Liver (tissue), 8 donors: ENCODE measurements at regions not wholly inside any gene's neighbourhood (a gene's known extent, or its start where the extent isn't known, plus 50 kb on each side); places are given as distances from the start of the nearest gene placed in this dataset.

Source experiments
- DNase-seq: peaks from one replicate; pipeline ENCODE4 v3.0.0-alpha.2; 2017; ENCODE audit warnings: low spot score
- H3K27ac ChIP-seq, 2 donors: one replicate each; pipeline ENCODE4 v1.7.0; 2013; ENCODE audit warnings: inconsistent platforms in 2 of 2, low read length in 2 of 2, control low read depth in 1 of 2, low read depth in 1 of 2, mild to moderate bottlenecking in 1 of 2
- H3K27me3 ChIP-seq, 4 donors: one replicate each; pipeline versions ENCODE4 v1.6.1 to v1.7.0; 2013; ENCODE audit warnings: low read length in 3 of 4, inconsistent platforms in 1 of 4, mild to moderate bottlenecking in 1 of 4, moderate library complexity in 1 of 4; ENCODE audit not compliant: control insufficient read depth in 4 of 4, insufficient read depth in 4 of 4
- H3K36me3 ChIP-seq, 4 donors: one replicate each; pipeline versions ENCODE4 v1.6.1 to v1.7.0; 2013; ENCODE audit warnings: low read length in 3 of 4, mild to moderate bottlenecking in 3 of 4, low read depth in 1 of 4, moderate library complexity in 1 of 4; ENCODE audit not compliant: control insufficient read depth in 4 of 4, insufficient read depth in 3 of 4
- H3K4me1 ChIP-seq, 4 donors: one replicate each; pipeline versions ENCODE4 v1.6.1 to v1.7.0; 2013; ENCODE audit warnings: low read length in 3 of 4, mild to moderate bottlenecking in 3 of 4, moderate library complexity in 1 of 4; ENCODE audit not compliant: control insufficient read depth in 4 of 4, insufficient read depth in 4 of 4
- H3K4me3 ChIP-seq, 3 donors: one replicate each; pipeline versions ENCODE4 v1.6.1 to v1.7.0; 2013; ENCODE audit warnings: low read length in 3 of 3, control low read depth in 1 of 3, low read depth in 1 of 3, mild to moderate bottlenecking in 1 of 3
- H3K9ac ChIP-seq, 2 donors: one replicate each; pipeline ENCODE4 v1.7.0; 2013; ENCODE audit warnings: low read length in 2 of 2, mild to moderate bottlenecking in 2 of 2, moderate library complexity in 2 of 2, control low read depth in 1 of 2, low read depth in 1 of 2
- H3K9me3 ChIP-seq, 4 donors: one replicate each; pipeline versions ENCODE4 v1.6.1 to v1.7.0; 2013; ENCODE audit warnings: low read length in 3 of 4; ENCODE audit not compliant: control insufficient read depth in 4 of 4
- CTCF ChIP-seq: fragments of 150-350 bp; IDR thresholded peaks from 2 replicates; pipeline ENCODE4 v1.5.1; 2017; ENCODE audit warnings: improper control_type of control experiment, low read depth, low read length; ENCODE audit not compliant: missing input control
- FOXA1 ChIP-seq: IDR thresholded peaks from 2 replicates; pipeline ENCODE4 v1.6.1; 2016; ENCODE audit warnings: antibody characterized with exemption
- HNF4A ChIP-seq, 2 donors: conservative IDR thresholded peaks; 2 replicates each; pipeline ENCODE4 v1.6.1; 2016; ENCODE audit warnings: antibody characterized with exemption in 2 of 2, mild to moderate bottlenecking in 2 of 2
- HNF4G ChIP-seq: IDR thresholded peaks from 2 replicates; pipeline ENCODE4 v1.6.1; 2016; ENCODE audit warnings: antibody characterized with exemption
- JUND ChIP-seq, 2 donors: IDR thresholded peaks; 2 replicates each; pipeline ENCODE4 v1.6.1; 2016; ENCODE audit warnings: antibody characterized with exemption in 2 of 2
- NR2F2 ChIP-seq: IDR thresholded peaks from 2 replicates; pipeline ENCODE4 v1.6.1; 2016; ENCODE audit warnings: antibody characterized with exemption
- REST ChIP-seq: IDR thresholded peaks from 2 replicates; pipeline ENCODE4 v1.6.1; 2016; ENCODE audit warnings: antibody characterized with exemption, mild to moderate bottlenecking
- SP1 ChIP-seq: IDR thresholded peaks from 2 replicates; pipeline ENCODE4 v1.6.1; 2018; ENCODE audit warnings: antibody characterized with exemption, mild to moderate bottlenecking
- TAF1 ChIP-seq: conservative IDR thresholded peaks from 2 replicates; pipeline ENCODE4 v1.6.1; 2016; ENCODE audit warnings: antibody characterized with exemption, mild to moderate bottlenecking
- YY1 ChIP-seq: IDR thresholded peaks from 2 replicates; pipeline ENCODE4 v1.6.1; 2016; ENCODE audit warnings: antibody characterized with exemption, mild to moderate bottlenecking
- WGBS: extraction: QIAGEN DNeasy Blood & Tissue Kit; methylation state at CpG from one replicate; pipeline ENCODE4 v1.1.7; 2013; 5-methylcytosine and 5-hydroxymethylcytosine counted together
- TF ChIP-seq, protein P1 (sequence below): IDR thresholded peaks from 2 replicates; pipeline ENCODE4 v1.6.1; 2016; ENCODE audit warnings: antibody characterized with exemption
- donor health status: healthy.
- donor health status: healthy.
- donor health status: healthy.
- donor health status: healthy.
- donor health status: healthy.

GRCh38 chr3:103437883-103438282 is 1003.1 kb downstream of the ZPLD1 start:
- Histone ChIP-seq H3K36me3 (no peaks in the 10 kb centered on the region), H3K27me3 (no peaks in the 10 kb centered on the region), H3K9ac (no peak overlapping the region), H3K4me3 (no peak overlapping the region), H3K27ac (no peak overlapping the region), H3K9me3 (peaks cover 0 to 3% (median 0%) of the 10 kb centered on the region in 4 donors), H3K4me1 (peaks cover 0 to 3% (median 0%) of the 10 kb centered on the region in 4 donors)
- DNase-seq = no peak
- WGBS = 43% methylated on average over 4 of the region's 4 CpGs
- TF ChIP-seq, protein P1, sequence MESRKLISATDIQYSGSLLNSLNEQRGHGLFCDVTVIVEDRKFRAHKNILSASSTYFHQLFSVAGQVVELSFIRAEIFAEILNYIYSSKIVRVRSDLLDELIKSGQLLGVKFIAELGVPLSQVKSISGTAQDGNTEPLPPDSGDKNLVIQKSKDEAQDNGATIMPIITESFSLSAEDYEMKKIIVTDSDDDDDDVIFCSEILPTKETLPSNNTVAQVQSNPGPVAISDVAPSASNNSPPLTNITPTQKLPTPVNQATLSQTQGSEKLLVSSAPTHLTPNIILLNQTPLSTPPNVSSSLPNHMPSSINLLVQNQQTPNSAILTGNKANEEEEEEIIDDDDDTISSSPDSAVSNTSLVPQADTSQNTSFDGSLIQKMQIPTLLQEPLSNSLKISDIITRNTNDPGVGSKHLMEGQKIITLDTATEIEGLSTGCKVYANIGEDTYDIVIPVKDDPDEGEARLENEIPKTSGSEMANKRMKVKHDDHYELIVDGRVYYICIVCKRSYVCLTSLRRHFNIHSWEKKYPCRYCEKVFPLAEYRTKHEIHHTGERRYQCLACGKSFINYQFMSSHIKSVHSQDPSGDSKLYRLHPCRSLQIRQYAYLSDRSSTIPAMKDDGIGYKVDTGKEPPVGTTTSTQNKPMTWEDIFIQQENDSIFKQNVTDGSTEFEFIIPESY = no peak
- peak; percentile 38 to 45 for TF ChIP-seq HNF4A (conservative IDR thresholded peaks at IDR 0.05)

GRCh38 chr3:103440539-103441203 is 1005.9 kb downstream of the ZPLD1 start:
- Histone ChIP-seq H3K4me1 (peaks cover 0 to 3% (median 0%) of the 10 kb centered on the region in 4 donors), H3K9ac (no peak overlapping the region), H3K4me3 (no peak overlapping the region), H3K9me3 (peaks cover 0 to 3% (median 0%) of the 10 kb centered on the region in 4 donors), H3K36me3 (no peaks in the 10 kb centered on the region), H3K27me3 (no peaks in the 10 kb centered on the region), H3K27ac (no peak overlapping the region)
- no peak for DNase-seq
- TF ChIP-seq TAF1 = no peak
- no peak for TF ChIP-seq SP1
- TF ChIP-seq NR2F2 = no peak
- no peak for TF ChIP-seq REST
- no peak for TF ChIP-seq YY1
- 64% methylated on average over 1 of the region's 1 CpG for WGBS

GRCh38 chr3:103446953-103447629 is 1012.3 kb downstream of the ZPLD1 start:
- Histone ChIP-seq H3K27me3 (no peaks in the 10 kb centered on the region), H3K27ac (no peak overlapping the region), H3K9ac (no peak overlapping the region), H3K36me3 (no peaks in the 10 kb centered on the region), H3K4me3 (no peak overlapping the region), H3K4me1 (no peaks in the 10 kb centered on the region), H3K9me3 (peaks cover 0 to 4% (median 0%) of the 10 kb centered on the region in 4 donors)
- no peak for DNase-seq
- no peak for TF ChIP-seq JUND (IDR thresholded peaks at IDR 0.05)
- TF ChIP-seq REST = no peak
- no peak for TF ChIP-seq HNF4G
- no peak for TF ChIP-seq FOXA1
- no peak for TF ChIP-seq NR2F2
- no peak for TF ChIP-seq CTCF
- 73% methylated on average over 10 of the region's 10 CpGs for WGBS
